DND-41 (cell line): ENCODE measurements at regions not wholly inside any gene's neighbourhood (a gene's known extent, or its start where the extent isn't known, plus 50 kb on each side); places are given as distances from the start of the nearest gene placed in this dataset.

Experiments used
- ATAC-seq: fragments of 200-7000 bp; cut with Tn5 transposase; 3 replicates; pipeline ENCODE4 v1.9.1; 2021; ENCODE audit warnings: low read depth; ENCODE audit not compliant: insufficient read depth
- DNase-seq: peaks from one replicate; pipeline ENCODE4 v3.0.0-alpha.2; 2020
- H2AFZ ChIP-seq: 2 replicates; pipeline ENCODE4 v1.6.0; 2012; ENCODE audit warnings: low read depth, low read length
- H3K27ac ChIP-seq: 2 replicates; pipeline ENCODE4 v1.5.1; 2012; ENCODE audit warnings: low read length, inconsistent platforms
- H3K27me3 ChIP-seq: fragments of 200-600 bp; sonication (generic); 2 replicates; pipeline ENCODE4 v1.6.0; 2012; ENCODE audit warnings: low read length, mild to moderate bottlenecking, inconsistent platforms; ENCODE audit not compliant: insufficient read depth, poor library complexity
- H3K36me3 ChIP-seq: 2 replicates; pipeline ENCODE4 v1.5.1; 2012; ENCODE audit warnings: low read length, inconsistent platforms; ENCODE audit not compliant: insufficient read depth
- H3K4me1 ChIP-seq: 2 replicates; pipeline ENCODE4 v1.5.1; 2012; ENCODE audit warnings: mild to moderate bottlenecking, low read length; ENCODE audit not compliant: insufficient read depth
- H3K4me2 ChIP-seq: 2 replicates; pipeline ENCODE4 v1.6.0; 2012; ENCODE audit warnings: mild to moderate bottlenecking, moderate library complexity, low read length, inconsistent platforms; ENCODE audit not compliant: insufficient read depth
- H3K4me3 ChIP-seq, 2 experiments: fragments of 200-600 bp in 1 of 2; shearing (Covaris generic) in 1 of 2; 2 replicates each; pipeline ENCODE4 v1.5.1; 2012 to 2016; ENCODE audit warnings: inconsistent platforms in 2 of 2, low read length in 2 of 2, mild to moderate bottlenecking in 2 of 2, low read depth in 1 of 2, moderate library complexity in 1 of 2
- H3K79me2 ChIP-seq: 2 replicates; pipeline ENCODE4 v1.6.0; 2012; ENCODE audit warnings: low read length, inconsistent platforms; ENCODE audit not compliant: insufficient read depth
- H3K9ac ChIP-seq: 2 replicates; pipeline ENCODE4 v1.6.0; 2012; ENCODE audit warnings: low read depth, mild to moderate bottlenecking, inconsistent platforms, low read length, moderate library complexity
- H3K9me3 ChIP-seq: 2 replicates; pipeline ENCODE4 v1.5.1; 2012; ENCODE audit warnings: low read length, moderate library complexity, mild to moderate bottlenecking, inconsistent platforms; ENCODE audit not compliant: insufficient read depth, severe bottlenecking
- H4K20me1 ChIP-seq: 2 replicates; pipeline ENCODE4 v1.6.0; 2012; ENCODE audit warnings: low read length; ENCODE audit not compliant: insufficient read depth
- EZH2 ChIP-seq: IDR thresholded peaks from 3 replicates; pipeline ENCODE4 v1.6.1; 2012; ENCODE audit warnings: borderline replicate concordance, low read depth, mild to moderate bottlenecking, moderate library complexity, low read length, inconsistent platforms; ENCODE audit not compliant: severe bottlenecking
- TF ChIP-seq, protein P1 (sequence below): IDR thresholded peaks from 2 replicates; pipeline ENCODE4 v1.5.1; 2012; ENCODE audit warnings: borderline replicate concordance, low read length, moderate library complexity, mild to moderate bottlenecking; ENCODE audit not compliant: poor library complexity, severe bottlenecking; ENCODE audit errors: extremely low read depth

DNA sequence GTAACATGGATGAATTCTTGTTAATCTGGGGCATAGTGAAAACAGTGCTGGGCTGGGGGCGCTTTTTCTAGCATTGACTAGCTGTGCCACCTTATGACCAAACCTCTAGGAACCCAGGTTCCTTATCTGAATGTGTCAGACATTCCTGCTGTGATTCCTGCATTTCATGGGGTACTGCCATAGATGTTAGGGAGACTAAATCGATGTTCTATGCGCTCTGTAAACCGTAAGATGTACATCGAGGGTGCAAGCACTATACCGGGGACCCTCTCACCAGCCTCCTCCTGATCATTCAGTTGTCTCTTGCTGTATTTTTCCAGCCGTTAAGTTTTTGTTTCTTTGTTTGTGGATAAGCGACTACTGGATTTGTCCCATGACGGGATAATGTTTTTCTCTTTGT, 170.9 kb upstream of the PARP11 start:
- Histone ChIP-seq H3K4me2 (no peak overlapping the region), H3K27me3 (peaks cover 42% of the 10 kb centered on the region), H2AFZ (no peak overlapping the region), H3K4me3 (no peak overlapping the region), H3K4me1 (no peaks in the 10 kb centered on the region), H4K20me1 (no peaks in the 10 kb centered on the region), H3K79me2 (no peaks in the 10 kb centered on the region), H3K27ac (no peak overlapping the region), H3K9ac (no peak overlapping the region), H3K36me3 (no peaks in the 10 kb centered on the region), H3K9me3 (no peaks in the 10 kb centered on the region)
- ATAC-seq = no peak
- no peak for DNase-seq
- TF ChIP-seq, protein P1, sequence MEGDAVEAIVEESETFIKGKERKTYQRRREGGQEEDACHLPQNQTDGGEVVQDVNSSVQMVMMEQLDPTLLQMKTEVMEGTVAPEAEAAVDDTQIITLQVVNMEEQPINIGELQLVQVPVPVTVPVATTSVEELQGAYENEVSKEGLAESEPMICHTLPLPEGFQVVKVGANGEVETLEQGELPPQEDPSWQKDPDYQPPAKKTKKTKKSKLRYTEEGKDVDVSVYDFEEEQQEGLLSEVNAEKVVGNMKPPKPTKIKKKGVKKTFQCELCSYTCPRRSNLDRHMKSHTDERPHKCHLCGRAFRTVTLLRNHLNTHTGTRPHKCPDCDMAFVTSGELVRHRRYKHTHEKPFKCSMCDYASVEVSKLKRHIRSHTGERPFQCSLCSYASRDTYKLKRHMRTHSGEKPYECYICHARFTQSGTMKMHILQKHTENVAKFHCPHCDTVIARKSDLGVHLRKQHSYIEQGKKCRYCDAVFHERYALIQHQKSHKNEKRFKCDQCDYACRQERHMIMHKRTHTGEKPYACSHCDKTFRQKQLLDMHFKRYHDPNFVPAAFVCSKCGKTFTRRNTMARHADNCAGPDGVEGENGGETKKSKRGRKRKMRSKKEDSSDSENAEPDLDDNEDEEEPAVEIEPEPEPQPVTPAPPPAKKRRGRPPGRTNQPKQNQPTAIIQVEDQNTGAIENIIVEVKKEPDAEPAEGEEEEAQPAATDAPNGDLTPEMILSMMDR = no peak
- TF ChIP-seq EZH2 = no peak

DNA sequence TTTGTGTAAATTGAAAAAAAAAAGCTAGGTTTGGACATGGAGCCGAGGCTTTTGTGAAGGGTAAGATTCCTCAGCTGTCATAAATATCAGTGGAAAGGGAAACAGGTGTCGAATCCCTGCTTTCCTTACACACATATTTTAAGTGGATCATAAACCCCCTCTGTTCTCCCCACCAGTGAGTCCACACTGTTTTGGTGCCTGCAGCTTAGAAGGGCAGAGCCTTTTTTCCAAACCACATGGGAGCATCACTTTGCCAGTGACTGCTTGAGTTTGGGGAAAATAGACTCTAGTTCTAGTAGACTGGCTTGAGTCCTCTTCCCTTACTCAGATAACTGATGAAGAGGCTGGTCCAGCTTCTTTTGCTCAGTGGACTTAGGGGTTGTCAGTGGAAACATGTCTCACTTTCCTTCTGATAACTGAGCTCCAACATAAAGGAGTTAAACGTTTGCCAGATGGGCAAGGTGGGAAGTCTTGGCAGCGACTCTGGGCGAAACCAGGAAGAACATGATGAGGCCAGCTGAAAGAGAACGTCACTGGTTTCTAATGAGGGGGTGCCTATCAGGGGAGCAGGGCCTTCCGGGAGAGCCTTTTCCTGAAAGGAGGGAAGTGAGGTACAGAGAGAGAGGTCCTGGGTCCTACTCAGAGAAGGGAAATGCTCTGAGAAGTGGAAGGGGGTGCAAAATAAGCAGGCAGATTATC, 168.1 kb upstream of the PARP11 start:
- DNase-seq (no peak), ATAC-seq (no peak)
- no peaks in the 10 kb centered on the region for H3K9me3 ChIP-seq
- peaks cover 36% of the 10 kb centered on the region for H3K27me3 ChIP-seq
- H3K4me2 ChIP-seq = no peak overlapping the region
- H3K27ac ChIP-seq = no peak overlapping the region
- TF ChIP-seq EZH2 = no peak
- no peaks in the 10 kb centered on the region for H3K79me2 ChIP-seq
- no peak overlapping the region for H2AFZ ChIP-seq
- no peak overlapping the region for H3K4me3 ChIP-seq
- H3K4me1 ChIP-seq = no peaks in the 10 kb centered on the region
- H3K9ac ChIP-seq = no peak overlapping the region
- 0 out of 2 replicates have a peak, but pooled peaks cover 6% of the 10 kb centered on the region for H4K20me1 ChIP-seq
- H3K36me3 ChIP-seq = no peaks in the 10 kb centered on the region

DNA sequence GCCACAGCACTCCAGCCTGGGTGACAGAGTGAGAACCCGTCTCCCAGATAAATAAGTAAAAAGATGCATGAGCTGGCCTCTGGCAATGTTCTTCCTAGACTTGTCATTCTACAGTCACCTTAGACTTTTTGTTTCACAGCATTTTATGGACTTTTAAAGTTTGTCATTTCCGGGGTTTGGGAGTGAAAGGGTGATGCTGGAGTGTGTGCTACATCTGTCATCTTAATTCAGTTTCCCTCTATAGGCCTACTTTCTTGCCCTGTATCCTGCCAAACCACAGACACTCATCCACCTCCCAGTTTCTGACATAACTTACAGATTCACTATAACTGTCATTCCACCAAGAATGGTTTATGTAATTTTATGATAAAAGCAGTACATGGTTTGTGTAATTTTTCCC, 166.7 kb upstream of the PARP11 start:
- H3K27ac ChIP-seq = no peak overlapping the region

DNA sequence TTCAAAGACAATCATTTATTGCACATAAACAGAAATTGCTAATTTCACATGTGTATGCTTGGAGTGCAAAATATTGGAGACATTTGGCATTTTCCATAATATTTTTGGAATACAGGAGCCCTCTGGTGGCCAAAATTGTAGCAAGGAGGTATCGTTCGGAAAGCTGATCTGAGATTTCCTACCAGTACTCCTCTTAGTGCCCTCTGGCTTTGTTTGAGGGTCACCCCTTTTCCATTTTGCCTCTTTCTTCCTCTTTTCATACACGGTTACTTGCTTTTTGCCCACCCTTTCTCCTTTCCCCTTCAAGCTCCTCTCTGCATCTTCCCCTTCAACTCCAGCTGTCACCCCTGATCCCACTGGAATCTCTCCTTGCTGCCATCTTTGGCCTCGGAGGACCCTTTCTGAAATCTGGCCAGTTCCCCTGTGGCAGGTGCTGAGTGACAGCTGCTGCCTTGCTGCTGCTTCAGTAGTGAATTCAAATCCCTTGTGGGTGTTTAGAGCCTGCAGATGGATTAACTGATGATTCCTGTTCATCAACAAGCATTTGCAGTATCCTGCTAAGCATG, 164.6 kb upstream of the PARP11 start:
- Histone ChIP-seq H2AFZ (no peak overlapping the region), H4K20me1 (0 out of 2 replicates have a peak, but pooled peaks cover 6% of the 10 kb centered on the region), H3K4me2 (no peak overlapping the region), H3K36me3 (no peaks in the 10 kb centered on the region), H3K79me2 (no peaks in the 10 kb centered on the region), H3K27me3 (peaks cover 28% of the 10 kb centered on the region), H3K4me3 (no peak overlapping the region), H3K9ac (no peak overlapping the region), H3K4me1 (no peaks in the 10 kb centered on the region), H3K27ac (no peak overlapping the region), H3K9me3 (no peaks in the 10 kb centered on the region)
- ATAC-seq (no peak), DNase-seq (peak; percentile 19)
- TF ChIP-seq, protein P1 = peak; percentile 64
- TF ChIP-seq EZH2 = no peak

More for the DNA sequence above, 166.7 kb upstream of the PARP11 start:
- Histone ChIP-seq H3K4me3 (no peak overlapping the region), H2AFZ (no peak overlapping the region), H3K4me2 (no peak overlapping the region), H3K9ac (no peak overlapping the region), H3K36me3 (no peaks in the 10 kb centered on the region), H3K4me1 (no peaks in the 10 kb centered on the region), H3K79me2 (no peaks in the 10 kb centered on the region), H3K27me3 (peaks cover 28% of the 10 kb centered on the region), H3K9me3 (no peaks in the 10 kb centered on the region), H4K20me1 (0 out of 2 replicates have a peak, but pooled peaks cover 6% of the 10 kb centered on the region)
- ATAC-seq (no peak), DNase-seq (no peak)
- TF ChIP-seq EZH2 = no peak
- TF ChIP-seq, protein P1 = no peak
